H1 (cell line): ENCODE measurements at regions not wholly inside any gene's neighbourhood (a gene's known extent, or its start where the extent isn't known, plus 50 kb on each side); places are given as distances from the start of the nearest gene placed in this dataset.

Source experiments
- CHD7 ChIP-seq: fragments of 300-600 bp; sonication (generic); IDR thresholded peaks from 2 replicates; pipeline ENCODE4 v1.7.1; 2012; ENCODE audit warnings: low read length, moderate library complexity, mild to moderate bottlenecking, inconsistent platforms; ENCODE audit not compliant: insufficient replicate concordance
- CREB1 ChIP-seq: IDR thresholded peaks from 2 replicates; pipeline ENCODE4 v1.6.1; 2012; ENCODE audit warnings: inconsistent platforms
- CTBP2 ChIP-seq: IDR thresholded peaks from 2 replicates; pipeline ENCODE4 v1.7.0; 2011; ENCODE audit warnings: borderline replicate concordance, mild to moderate bottlenecking, moderate library complexity, mixed read lengths, low read length; ENCODE audit not compliant: insufficient read depth, insufficient read length
- FOSL1 ChIP-seq: IDR thresholded peaks from 2 replicates; pipeline ENCODE4 v1.6.1; 2011; ENCODE audit warnings: mild to moderate bottlenecking, low read depth, low read length, moderate library complexity; ENCODE audit not compliant: insufficient read depth
- JUND ChIP-seq: IDR thresholded peaks from 2 replicates; pipeline ENCODE4 v1.6.1; 2011; ENCODE audit warnings: mild to moderate bottlenecking, improper control_type of control experiment, low read length
- MAFK ChIP-seq: IDR thresholded peaks from 2 replicates; pipeline ENCODE4 v1.6.1; 2012; ENCODE audit warnings: low read depth, mild to moderate bottlenecking, improper control_type of control experiment, low read length
- PHF8 ChIP-seq: fragments of 200-600 bp; sonication (generic); conservative IDR thresholded peaks from 2 replicates; pipeline ENCODE4 v1.7.1; 2012; ENCODE audit warnings: low read depth, mild to moderate bottlenecking, inconsistent platforms, low read length, moderate library complexity
- POLR2AphosphoS5 ChIP-seq: IDR thresholded peaks from 2 replicates; pipeline ENCODE4 v1.6.1; 2011; ENCODE audit warnings: low read depth, low read length
- RBBP5 ChIP-seq: IDR thresholded peaks from 2 replicates; pipeline ENCODE4 v1.7.1; 2012; ENCODE audit warnings: low read depth, mild to moderate bottlenecking, inconsistent platforms, low read length, moderate library complexity, borderline replicate concordance
- SP1 ChIP-seq: IDR thresholded peaks from 2 replicates; pipeline ENCODE4 v1.6.1; 2011; ENCODE audit warnings: low read depth, low read length
- SP2 ChIP-seq: IDR thresholded peaks from 2 replicates; pipeline ENCODE4 v1.6.1; 2012; ENCODE audit warnings: mild to moderate bottlenecking, low read length, inconsistent platforms
- TAF1 ChIP-seq: IDR thresholded peaks from 2 replicates; pipeline ENCODE4 v1.6.1; 2011; ENCODE audit warnings: mild to moderate bottlenecking, low read depth, low read length

GRCh38 chr6:100115407-100116101 is 121.5 kb upstream of the MCHR2 start (continued):
- TF ChIP-seq CHD7 (no peak), FOSL1 (no peak), POLR2AphosphoS5 (no peak), RBBP5 (no peak), PHF8 (no peak), JUND (no peak), MAFK (no peak), SP1 (no peak), TAF1 (no peak), SP2 (no peak), CTBP2 (no peak), CREB1 (no peak)
- TF ChIP-seq, all 59 proteins: peak for 0
